Stimulated activated CD8-positive, alpha-beta memory T cell treated with anti-CD3 and anti-CD28 coated beads, Interleukin-7, amount 100 ng/mL, for 48 hours (primary cell): ENCODE measurements at regions not wholly inside any gene's neighbourhood (a gene's known extent, or its start where the extent isn't known, plus 50 kb on each side); places are given as distances from the start of the nearest gene placed in this dataset.
"Not testable (repeated sequence)": the region's sequence is repeated elsewhere in the genome, so short reads cannot be mapped to it uniquely, and the experiment has no call there.

Source experiments
- DNase-seq, 2 donors: peaks; one replicate each; pipeline ENCODE4 v3.0.0-alpha.2; 2020; ENCODE audit warnings: low read depth in 1 of 2; ENCODE audit errors: extremely low read depth in 1 of 2

DNA sequence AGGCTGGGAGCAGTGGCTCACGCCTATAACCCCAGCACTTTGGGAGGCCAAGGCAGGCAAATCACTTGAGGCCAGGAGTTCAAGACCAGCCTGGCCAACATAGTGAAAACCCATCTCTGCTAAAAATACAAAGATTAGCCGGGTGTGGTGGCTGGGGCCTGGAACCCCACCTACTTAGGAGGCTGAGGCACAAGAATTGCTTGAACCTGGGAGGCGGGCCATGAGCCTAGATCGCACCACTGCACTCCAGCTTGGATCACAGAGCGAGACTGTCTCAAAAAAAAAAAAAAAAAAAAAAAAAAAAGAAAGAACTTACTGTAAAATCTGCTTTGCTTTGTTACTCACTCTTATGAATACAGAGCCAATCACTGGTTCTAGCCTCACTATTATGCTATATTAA, 166.4 kb upstream of the TMCC3 start:
- DNase-seq: not testable (repeated sequence)

DNA sequence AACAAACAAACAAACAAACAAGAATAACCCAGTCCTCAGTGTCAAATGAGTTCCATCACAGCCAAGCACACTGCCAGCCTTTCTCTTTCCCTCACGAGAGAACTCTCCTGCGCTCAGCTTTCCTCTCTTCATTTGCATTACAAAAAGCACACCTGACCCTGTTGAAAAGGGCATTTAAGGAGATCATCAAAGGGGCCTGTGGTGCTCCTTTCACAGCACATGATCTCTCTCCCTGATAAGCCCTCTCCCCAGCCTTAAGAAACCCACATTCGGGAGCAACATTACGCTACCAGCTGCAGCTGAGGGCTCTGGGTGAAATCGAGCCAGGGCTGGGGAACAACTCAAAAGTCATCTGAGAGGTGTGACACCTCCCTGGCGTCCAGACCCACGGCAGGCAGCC, 165.6 kb upstream of the TMCC3 start:
- DNase-seq: no peak

DNA sequence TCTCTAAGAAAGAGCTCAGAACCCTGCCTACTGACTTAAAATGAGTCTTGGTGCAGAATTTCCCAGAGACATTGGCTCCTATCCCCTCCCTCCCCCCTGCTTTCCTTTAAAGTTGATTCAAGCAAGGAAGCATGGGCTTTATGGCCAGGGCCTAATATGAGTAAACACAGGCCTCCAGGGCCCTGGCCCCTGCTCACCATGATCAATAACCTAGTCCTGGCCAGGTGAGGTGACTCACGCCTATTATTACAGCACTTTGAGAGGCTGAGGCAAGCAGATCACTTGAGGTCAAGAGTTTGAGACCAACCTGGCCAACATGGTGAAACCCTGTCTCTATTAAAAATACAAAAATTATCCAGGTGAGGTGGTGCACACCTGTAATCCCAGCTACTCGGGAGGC, 165.1 kb upstream of the TMCC3 start:
- DNase-seq: no peak

DNA sequence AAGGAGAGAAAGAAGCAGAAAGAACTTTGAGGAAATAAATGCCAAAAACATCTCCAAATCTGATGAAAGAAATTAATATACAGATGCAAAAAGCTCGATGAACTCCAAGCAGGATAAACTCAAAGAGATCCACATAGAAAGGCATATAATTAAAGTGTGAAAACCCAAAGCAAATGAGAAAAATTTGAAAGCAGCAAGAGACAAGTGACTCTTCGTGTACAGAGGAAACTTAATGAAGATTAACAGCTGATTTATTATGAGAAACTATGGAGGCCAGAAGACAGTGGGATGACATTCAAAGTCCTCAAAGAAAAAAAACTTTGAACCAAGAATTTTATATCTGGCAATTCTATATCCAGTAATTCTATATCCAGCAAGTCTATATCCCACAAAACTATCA, 163.0 kb upstream of the TMCC3 start:
- no peak for DNase-seq

DNA sequence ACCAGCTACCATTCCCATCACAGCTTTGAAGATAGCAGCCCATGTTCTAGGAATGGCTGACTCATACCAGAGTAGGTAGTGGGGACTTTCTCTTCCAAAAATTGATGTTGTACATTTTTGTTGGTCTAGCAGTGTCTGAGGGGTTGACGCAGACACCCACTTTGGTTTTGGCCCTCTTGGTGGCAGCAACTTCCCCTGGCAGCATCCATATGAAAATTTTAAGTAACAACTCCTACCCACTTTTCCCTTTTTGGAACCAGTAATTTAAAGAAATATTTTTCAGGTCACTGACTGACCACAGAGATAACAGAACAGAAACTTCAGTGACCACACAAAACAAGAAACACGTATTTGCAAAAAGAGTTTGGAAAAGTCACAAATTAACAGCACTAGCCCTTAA, 162.0 kb upstream of the TMCC3 start:
- DNase-seq: no peak

DNA sequence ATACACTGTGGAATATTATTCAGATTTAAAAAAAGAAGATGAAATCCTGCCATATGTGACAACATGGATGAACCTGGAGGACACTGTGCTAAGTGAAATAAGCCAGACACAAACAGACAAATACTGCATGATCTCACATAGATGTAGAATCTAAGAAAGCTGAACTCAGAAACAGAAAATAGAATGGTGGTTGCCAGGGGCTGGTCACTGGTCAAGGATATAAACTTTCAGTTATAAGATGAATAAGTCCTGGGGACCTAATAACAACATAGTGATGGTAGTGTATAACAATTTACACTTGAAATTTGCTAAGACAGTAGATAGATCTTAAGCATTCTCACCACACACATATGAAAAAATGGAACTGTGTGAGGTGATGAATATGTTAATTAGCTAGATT, 161.3 kb upstream of the TMCC3 start:
- DNase-seq: no peak

DNA sequence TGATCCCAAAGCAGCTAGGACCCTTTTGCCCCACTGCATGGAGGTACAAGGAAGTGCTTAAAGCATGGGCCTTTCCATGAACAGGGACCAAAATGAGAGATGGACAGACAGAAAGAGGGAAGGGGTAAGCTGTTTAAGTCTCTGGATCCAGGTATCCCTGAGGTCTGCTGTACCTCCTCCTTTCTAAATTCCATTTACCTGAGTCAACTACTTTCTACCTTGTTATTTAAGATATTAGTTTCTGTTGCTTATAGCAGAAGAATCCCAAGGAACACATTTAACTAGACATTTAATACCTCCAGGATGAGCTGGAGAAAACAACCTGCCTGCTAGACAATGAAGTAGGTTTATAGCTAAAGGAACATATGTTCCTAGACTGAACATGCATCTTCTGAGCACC, 157.6 kb upstream of the TMCC3 start:
- no peak for DNase-seq

DNA sequence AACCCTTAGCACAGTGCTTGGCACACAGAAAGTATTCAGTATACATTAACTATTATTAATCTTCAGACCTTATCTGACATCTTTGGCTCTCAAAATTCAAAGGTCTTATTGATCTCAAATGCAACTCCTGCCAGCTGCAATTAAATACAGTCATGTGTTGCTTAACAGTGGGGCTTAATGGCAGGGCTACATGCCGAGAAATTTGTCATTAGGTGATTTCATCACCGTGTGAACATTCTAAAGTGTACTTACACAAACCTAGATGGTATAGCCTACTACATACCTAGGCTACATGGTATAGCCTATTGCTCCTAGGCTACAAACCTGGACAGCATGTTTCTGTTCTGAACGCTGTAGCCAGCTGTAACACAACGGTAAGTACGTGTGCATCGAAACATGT, 156.3 kb upstream of the TMCC3 start:
- DNase-seq: no peak

DNA sequence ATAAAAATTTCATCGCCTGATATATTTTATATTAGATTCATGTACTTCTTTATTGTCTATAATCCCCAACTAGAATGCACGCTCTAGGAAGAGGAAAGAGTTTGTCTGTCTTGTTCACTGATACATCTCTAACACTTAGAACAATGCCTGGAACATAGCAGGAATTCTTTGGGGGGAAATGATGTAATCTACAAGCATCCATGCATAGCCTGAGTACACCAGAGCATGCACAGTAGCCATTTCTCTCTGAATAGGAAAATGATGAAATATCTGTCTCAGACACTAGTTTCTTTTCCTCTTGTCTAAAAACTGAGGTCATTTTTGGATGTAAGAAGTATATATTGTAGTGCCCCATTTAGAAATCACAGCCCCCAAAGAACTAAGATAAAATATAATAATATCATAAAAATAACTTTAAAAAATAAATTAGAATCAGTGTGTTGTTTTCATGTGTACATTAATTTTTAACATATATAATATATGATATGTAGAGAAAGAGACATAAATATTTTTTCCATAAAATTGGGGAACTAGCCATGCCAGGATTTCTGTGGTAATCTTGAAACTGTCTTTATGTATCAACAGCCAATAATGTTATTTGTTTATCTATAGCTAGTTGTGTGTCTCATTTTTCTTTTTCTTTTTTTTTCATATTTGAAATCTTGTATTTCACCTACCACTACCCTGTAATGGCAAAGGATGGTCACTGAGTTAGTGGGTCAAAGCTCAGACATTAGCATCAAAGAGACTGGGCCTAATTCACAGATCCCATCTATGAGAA, 155.6 kb upstream of the TMCC3 start:
- no peak for DNase-seq

DNA sequence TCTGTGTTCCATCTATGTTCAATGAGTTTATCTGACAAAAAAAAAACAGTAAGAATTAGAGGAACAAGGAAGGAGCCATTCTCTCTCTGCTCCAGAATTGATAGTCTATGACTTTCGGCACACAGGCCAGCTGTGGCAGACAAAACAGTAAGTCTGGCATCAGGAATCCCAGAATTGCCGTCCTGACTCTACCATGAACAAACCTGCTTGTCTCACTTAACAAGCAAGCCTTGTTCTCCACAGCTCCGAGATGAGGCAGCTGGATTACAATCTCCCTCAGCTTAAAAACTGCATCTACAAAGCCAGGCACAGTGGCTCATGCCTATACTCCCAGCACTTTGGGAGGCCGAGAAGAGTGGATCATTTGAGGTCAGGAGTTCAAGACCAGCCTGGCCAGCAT, 153.6 kb upstream of the TMCC3 start:
- no peak for DNase-seq

DNA sequence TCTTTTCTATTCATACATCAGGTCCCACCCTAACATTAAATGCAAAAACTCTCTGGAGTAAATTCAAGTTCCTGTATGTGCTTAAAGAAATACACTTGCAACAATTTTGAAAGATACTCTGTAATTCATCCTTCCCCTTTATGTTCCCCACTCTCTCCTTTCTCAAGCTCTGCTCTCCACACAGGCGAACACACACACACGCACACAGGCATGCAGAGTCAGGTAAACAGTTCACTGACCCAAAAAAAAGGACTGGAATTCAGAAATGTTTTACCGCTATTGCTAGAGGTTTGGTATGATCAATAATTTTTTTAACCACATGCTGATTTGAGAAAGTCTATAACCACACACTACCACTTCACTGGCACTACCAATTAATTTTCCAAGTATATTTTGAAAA, 152.4 kb upstream of the TMCC3 start:
- no peak for DNase-seq

DNA sequence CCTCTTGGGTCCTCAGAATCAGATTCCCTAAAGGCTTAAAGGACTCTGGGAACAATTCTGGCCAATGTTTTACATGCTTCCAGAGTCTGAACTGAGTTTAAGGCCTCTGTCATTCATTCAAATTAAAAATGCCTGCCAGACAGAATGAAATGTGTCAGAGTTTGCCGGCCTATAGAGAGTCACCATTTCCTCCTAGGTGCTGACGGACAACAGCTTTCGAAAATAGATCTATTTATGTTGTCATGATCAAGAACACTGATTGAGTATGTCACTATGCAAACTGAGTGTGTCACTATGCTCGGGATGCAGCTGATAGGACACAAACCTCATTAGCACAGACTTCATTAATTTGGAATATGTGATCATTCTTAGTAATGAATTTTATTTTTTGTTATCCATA, 151.4 kb upstream of the TMCC3 start:
- DNase-seq: no peak

DNA sequence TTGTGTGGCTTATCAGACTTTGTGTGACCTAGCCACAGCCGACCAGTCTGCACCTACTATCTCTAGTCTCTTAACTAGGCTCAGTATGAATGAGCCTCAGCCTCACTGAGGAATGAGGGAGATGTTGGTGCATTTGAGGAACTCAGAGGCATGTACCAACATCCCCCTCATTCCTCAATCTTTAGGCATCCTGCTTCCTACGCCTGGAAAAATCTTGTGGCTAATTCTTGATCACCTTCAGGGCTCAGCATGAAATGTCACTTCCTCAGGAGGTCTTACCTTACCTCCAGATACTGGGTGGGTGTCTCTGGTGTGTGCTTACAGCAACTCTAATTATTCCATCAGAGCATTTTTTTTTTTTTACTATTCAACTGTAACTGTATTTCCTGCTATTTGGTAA, 148.8 kb upstream of the TMCC3 start:
- no peak for DNase-seq

DNA sequence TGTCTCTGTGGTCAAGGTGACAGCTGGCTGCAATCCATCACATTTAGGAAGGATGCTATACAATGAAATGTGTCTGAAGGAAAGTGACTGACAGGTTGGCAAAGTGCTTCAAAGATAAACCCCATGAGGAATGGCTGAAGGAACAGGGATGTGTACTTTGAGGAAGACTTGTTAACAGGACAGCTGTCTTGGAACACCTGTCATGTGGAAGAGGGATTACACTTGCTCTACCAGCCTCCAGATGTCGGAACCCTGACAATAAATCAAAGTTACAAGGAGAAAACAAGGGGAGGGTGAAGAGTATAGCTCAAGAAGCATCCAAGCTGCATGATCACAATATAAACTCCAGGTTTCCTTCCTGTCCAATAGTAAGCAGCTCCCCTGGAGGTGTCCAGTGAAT, 147.8 kb upstream of the TMCC3 start:
- DNase-seq: no peak

DNA sequence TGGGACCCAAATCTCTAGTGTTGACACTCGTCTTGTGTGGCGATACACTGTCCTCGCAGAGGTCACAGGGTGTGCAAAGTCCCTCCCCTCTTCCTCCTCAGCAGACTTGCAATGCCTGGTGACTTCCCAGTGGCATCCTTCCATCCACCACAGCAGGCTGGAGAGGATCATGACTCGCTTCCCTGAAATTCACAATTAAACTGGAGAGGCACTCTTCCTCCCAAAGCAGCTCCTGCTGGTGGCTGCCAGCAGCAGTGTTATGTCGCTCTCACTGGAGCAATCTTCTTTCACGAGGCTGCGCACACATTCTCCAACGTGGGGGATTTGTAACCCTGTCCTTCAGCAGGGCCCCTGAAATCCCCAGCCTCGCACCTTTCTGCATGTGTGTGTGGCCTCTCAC, 145.2 kb upstream of the TMCC3 start:
- no peak for DNase-seq

DNA sequence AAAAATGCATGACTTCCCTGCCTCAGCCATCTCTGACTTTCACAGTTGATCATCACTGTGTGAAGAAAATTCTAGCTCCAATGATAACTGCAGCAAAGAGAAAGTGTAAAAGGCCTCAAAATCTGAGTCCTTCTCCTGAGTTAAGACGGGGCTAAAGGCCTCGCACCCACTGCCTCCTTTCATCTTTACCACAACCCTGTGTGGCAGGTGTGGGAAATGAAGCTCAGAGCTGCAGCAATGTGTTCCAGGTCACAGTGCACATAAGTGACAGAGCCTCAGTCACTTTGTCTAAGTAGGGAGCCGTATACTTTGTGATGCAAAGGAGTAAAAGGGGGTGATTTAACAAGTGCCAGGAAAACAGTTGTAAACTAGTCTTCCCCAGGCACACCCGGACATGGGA, 144.7 kb upstream of the TMCC3 start:
- DNase-seq: no peak

DNA sequence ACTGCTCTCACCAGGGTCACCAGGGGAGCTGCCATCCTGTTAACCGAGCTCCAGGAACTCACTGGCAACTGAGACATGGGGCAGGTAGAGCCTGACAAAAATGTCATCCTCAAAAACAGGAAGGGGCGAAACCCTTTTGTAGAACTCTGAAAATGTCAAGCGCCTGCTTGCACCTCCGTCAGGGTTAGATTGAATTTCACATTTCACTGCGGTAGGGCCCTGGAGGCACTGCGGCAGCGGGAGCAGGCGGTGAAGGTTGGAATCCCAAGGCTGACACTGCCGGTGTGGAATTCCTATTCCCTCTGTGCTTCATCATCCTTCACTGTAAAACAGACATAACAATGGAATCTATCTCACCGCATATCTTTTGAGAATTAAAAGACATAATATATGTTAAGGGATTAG, 142.8 kb upstream of the TMCC3 start:
- DNase-seq: no peak

DNA sequence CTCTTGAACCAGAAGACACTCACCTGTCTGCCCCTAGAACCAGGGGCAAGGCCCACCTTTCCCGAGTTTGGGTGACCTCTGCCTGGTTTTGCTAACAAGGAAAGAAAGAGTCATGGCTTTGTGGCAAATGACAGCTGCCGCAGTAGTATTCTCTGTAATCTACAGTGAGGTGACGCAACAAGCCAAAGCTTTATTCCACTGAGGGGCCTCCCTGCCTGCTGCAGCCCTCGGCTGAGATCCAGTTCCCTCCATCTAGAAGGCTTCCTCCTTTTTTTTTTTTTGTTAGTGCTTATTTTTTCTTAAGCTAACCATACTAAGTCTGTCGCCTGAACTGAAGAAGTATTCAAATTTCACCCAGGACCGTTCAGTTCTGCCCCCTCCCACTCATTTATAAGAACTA, 142.3 kb upstream of the TMCC3 start:
- no peak for DNase-seq

DNA sequence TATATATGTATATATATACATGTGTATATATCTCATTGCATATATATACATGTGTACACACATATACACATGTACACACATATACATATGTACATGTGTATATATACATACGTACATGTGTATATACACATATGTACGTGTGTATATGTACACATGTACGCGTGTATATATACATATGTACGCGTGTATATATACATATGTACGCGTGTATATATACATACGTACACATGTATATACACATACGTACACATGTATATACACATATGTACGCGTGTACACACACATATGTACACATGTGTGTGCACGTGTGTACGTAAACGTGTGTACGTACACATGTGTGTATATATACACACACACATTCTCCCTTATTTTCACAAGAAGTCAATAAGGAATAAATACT, 141.6 kb upstream of the TMCC3 start:
- DNase-seq: no peak

DNA sequence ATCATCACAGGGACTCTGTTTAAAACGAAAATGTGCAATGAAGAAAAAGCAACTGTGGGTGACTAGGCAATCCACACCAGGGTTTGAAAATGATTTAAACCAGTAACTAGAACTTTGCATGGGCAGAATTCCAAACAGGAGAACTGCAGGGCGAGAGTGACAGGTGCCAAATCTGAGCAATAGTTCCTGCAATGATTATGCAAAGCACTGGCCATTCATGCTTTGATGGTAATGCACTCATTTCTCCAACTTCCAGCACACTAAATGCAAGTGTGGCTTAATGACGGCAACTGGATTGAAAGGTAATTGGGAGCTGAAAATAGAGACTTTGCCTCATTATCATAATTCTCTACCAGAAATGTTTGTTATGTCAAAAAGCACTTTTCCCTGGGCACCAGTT, 140.5 kb upstream of the TMCC3 start:
- DNase-seq: no peak

DNA sequence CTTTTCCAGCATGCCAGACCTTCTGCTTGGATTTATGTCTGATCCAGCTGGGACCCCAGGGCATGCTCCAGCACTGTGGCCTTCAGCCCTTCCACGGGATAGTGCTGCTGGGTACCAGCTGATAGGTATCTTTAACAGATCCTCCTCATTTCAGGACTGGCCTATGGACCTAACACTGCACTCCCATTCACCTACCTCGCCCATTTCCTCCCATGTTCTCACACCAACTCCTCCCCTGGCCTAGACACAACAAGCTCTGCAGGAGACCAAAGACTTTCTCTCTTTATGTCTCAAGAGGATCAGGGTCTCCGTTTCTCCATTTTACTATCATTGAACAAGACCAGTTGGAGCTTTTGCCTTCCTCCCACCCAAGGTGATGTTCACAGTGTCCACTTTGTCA, 140.0 kb upstream of the TMCC3 start:
- no peak for DNase-seq

DNA sequence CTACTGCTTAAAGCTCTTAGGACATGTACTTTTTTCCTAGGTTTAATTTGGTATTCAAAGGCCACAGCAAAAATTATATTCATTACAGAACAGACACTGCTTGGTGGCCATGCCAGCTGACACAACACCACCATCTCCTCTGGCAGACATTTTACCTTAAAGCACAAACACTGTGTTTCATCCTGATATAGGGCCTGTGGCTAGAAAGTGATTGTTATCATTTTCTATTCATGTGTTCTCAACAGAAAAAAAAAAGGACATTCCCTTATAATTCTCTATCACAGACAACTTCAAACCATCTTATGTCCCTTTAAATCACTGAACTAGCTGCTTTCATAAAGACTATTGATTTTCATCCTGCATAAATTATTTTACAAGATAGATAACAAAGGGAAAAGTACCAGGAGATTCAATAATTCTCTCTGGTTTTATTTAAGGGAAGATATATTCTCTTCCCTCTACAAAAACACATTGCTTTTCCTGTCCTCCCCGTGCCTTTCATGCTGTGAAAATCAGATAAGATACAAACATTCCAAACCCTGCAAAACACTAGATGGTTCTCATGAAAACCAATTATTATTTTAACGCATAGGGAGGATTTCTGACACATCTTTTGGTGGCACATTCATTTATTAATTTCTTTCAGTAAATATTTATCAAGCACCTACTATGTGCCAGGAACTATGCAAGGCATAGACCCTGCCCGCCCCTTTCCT, 139.3 kb upstream of the TMCC3 start:
- DNase-seq: no peak

DNA sequence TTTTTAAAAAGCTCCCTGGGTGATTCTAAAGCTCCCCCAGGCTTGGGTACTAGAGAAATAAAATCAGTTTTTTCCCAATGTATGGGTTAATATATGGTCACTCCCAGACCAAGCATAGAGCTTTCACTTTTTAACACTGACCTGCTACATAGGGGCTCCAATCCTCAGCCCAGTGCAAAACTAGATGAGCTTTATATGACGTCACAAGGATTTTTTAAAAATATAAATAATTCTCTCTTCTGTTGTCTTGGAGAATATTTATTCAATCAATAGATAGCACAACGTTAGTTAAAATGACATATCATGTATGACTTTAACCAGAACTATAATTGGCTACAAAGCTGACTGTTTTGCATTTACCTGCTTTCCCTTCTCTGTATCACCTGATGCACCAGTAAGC, 137.9 kb upstream of the TMCC3 start:
- DNase-seq: no peak
